OCI-LY1 (cell line): ENCODE measurements at regions not wholly inside any gene's neighbourhood (a gene's known extent, or its start where the extent isn't known, plus 50 kb on each side); places are given as distances from the start of the nearest gene placed in this dataset.

Experiments used
- EZH2 ChIP-seq: fragments of 200-600 bp; sonication (generic), shearing (Covaris generic); IDR thresholded peaks from 2 replicates; pipeline ENCODE4 v1.8.0; 2017; ENCODE audit warnings: borderline replicate concordance, mixed run types, mild to moderate bottlenecking, antibody characterized with exemption, low read length, moderate library complexity, mixed read lengths
- TF ChIP-seq, protein P1 (sequence below): fragments of 200-600 bp; sonication (generic), shearing (Covaris generic); IDR thresholded peaks from 2 replicates; pipeline ENCODE4 v1.5.1; 2017; ENCODE audit warnings: mild to moderate bottlenecking, antibody characterized with exemption, low read length, moderate library complexity, mixed read lengths

DNA sequence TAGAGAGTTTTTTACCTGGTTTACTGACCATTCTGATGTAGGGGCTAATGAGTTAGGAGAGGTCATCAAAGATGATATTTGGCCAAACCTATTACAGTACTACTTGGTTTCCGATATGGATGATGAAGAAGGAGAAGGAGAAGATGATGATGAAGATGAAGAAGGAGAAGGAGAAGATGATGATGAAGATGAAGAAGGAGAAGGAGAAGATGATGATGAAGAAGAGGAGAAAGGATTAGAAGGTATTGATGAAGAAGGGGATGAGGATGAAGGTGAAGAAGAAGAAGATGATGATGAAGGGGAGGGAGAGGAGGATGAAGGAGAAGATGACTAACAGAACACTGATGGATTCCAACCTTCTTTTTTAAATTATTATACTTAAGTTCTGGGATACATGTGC is 196.6 kb downstream of the TMX1 start:
- TF ChIP-seq, protein P1, sequence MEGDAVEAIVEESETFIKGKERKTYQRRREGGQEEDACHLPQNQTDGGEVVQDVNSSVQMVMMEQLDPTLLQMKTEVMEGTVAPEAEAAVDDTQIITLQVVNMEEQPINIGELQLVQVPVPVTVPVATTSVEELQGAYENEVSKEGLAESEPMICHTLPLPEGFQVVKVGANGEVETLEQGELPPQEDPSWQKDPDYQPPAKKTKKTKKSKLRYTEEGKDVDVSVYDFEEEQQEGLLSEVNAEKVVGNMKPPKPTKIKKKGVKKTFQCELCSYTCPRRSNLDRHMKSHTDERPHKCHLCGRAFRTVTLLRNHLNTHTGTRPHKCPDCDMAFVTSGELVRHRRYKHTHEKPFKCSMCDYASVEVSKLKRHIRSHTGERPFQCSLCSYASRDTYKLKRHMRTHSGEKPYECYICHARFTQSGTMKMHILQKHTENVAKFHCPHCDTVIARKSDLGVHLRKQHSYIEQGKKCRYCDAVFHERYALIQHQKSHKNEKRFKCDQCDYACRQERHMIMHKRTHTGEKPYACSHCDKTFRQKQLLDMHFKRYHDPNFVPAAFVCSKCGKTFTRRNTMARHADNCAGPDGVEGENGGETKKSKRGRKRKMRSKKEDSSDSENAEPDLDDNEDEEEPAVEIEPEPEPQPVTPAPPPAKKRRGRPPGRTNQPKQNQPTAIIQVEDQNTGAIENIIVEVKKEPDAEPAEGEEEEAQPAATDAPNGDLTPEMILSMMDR: no peak
- no peak for TF ChIP-seq EZH2
